ENCODE measurements at regions not wholly inside any gene's neighbourhood (a gene's known extent, or its start where the extent isn't known, plus 50 kb on each side); places are given as distances from the start of the nearest gene placed in this dataset.

- DNase-seq (ENCODE audit: low spot score), result no peak
These were observed 58.8 kb upstream of the MOCS1 start for GRCh38 chr6:39992861-39993622.

Data from LoVo (cell line).